Chondrocyte (in vitro differentiated cells): ENCODE measurements at regions not wholly inside any gene's neighbourhood (a gene's known extent, or its start where the extent isn't known, plus 50 kb on each side); places are given as distances from the start of the nearest gene placed in this dataset.

Experiments
- DNase-seq: peaks from one replicate; pipeline ENCODE4 v3.0.0; 2021; ENCODE audit warnings: mixed read lengths, low spot score
- H3K27ac Mint-ChIP-seq: one replicate; pipeline ENCODE4 v1.8.0; 2021; ENCODE audit warnings: mild to moderate bottlenecking, moderate library complexity, mixed read lengths; ENCODE audit not compliant: unreplicated experiment
- H3K27me3 Mint-ChIP-seq: 2 replicates; pipeline ENCODE4 v1.8.0; 2021; ENCODE audit warnings: low read depth, mixed read lengths
- H3K36me3 Mint-ChIP-seq: 2 replicates; pipeline ENCODE4 v1.8.0; 2021; ENCODE audit warnings: low read depth, mixed read lengths
- H3K4me1 Mint-ChIP-seq: 2 replicates; pipeline ENCODE4 v1.8.0; 2021; ENCODE audit warnings: low read depth, mild to moderate bottlenecking, mixed read lengths
- H3K4me3 Mint-ChIP-seq: one replicate; pipeline ENCODE4 v1.8.0; 2021; ENCODE audit warnings: mild to moderate bottlenecking, moderate library complexity, mixed read lengths; ENCODE audit not compliant: unreplicated experiment
- H3K9me3 Mint-ChIP-seq: 2 replicates; pipeline ENCODE4 v1.8.0; 2021; ENCODE audit warnings: low read depth, mixed read lengths
- TF ChIP-seq, protein P1 (sequence below): fragments of 200-600 bp; sonication (generic); IDR thresholded peaks from 2 replicates; pipeline ENCODE4 v1.5.0; 2021; ENCODE audit warnings: antibody characterized with exemption, mild to moderate bottlenecking, moderate library complexity

GRCh38 chr6:81085431-81085790, 667.1 kb downstream of the TENT5A start:
- H3K36me3 Mint-ChIP-seq, result no peaks in the 10 kb centered on the region

DNA sequence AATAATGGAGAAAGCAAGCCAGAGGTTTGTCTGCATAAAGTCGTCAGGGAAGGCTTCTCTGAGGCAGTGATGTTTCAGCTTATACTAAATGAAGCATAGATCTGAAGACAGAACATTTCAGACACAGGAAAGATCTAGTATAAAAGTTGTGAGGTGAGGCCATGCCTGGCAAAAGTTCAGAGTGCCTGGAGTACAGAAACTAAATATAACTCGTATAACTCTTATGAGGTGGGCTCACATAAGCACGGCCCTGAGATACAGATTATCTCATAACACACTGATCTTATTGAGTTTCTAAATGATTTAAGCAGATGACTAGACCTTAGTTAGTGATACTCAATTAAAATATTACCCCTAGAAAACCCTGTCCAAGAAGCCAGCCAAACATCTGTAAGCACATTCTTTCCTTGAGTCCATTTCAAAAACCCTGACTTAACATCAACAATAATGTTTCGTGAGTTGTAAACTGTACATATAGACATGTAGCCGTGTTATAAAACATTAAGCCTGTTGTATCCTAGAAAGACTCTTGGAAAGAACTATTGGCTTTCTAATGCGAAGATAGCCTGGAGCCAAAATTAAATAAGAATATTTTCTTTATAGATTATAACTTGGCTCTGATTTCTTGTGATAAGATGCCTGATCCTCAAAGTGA, 667.6 kb downstream of the TENT5A start:
- Mint-ChIP-seq H3K4me1 (no peaks in the 10 kb centered on the region), H3K27me3 (peaks cover 7% of the 10 kb centered on the region), H3K36me3 (no peaks in the 10 kb centered on the region), H3K9me3 (no peaks in the 10 kb centered on the region), H3K4me3 (no peak overlapping the region), H3K27ac (no peak overlapping the region)
- no peak for DNase-seq
- TF ChIP-seq, protein P1, sequence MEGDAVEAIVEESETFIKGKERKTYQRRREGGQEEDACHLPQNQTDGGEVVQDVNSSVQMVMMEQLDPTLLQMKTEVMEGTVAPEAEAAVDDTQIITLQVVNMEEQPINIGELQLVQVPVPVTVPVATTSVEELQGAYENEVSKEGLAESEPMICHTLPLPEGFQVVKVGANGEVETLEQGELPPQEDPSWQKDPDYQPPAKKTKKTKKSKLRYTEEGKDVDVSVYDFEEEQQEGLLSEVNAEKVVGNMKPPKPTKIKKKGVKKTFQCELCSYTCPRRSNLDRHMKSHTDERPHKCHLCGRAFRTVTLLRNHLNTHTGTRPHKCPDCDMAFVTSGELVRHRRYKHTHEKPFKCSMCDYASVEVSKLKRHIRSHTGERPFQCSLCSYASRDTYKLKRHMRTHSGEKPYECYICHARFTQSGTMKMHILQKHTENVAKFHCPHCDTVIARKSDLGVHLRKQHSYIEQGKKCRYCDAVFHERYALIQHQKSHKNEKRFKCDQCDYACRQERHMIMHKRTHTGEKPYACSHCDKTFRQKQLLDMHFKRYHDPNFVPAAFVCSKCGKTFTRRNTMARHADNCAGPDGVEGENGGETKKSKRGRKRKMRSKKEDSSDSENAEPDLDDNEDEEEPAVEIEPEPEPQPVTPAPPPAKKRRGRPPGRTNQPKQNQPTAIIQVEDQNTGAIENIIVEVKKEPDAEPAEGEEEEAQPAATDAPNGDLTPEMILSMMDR, result no peak

More at GRCh38 chr6:81085431-81085790, 667.1 kb downstream of the TENT5A start:
- no peak for DNase-seq
- TF ChIP-seq, protein P1, result no peak
- no peaks in the 10 kb centered on the region for H3K9me3 Mint-ChIP-seq
- peaks cover 7% of the 10 kb centered on the region for H3K27me3 Mint-ChIP-seq
- no peak overlapping the region for H3K4me3 Mint-ChIP-seq
- no peaks in the 10 kb centered on the region for H3K4me1 Mint-ChIP-seq
- H3K27ac Mint-ChIP-seq, result no peak overlapping the region

DNA sequence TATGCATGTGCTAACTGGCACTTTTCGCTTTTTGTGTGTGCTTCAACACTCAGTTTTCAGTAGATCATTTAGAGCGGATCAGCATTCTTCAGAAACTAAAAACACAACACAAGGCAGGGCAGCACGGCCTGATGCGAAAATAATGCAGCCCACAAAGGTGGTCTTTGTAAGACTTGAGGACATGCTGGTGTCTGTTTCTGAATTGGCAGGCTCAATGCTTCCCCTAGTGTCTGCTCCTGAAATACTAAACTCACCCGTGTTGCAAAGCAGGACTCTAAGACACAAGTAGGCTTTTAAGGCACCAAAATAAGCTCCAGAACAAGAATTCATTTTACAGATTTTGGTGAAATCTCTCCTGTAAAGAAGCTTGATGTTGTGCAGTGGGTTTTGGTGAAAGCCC, 676.5 kb downstream of the TENT5A start:
- Mint-ChIP-seq H3K36me3 (no peaks in the 10 kb centered on the region), H3K9me3 (no peaks in the 10 kb centered on the region), H3K4me3 (no peak overlapping the region), H3K27ac (no peak overlapping the region), H3K4me1 (no peaks in the 10 kb centered on the region), H3K27me3 (peaks cover 4% of the 10 kb centered on the region)
- TF ChIP-seq, protein P1, result peak; percentile 74
- DNase-seq, result no peak

- Mint-ChIP-seq H3K9me3 (no peaks in the 10 kb centered on the region), H3K36me3 (no peaks in the 10 kb centered on the region), H3K4me3 (no peak overlapping the region), H3K4me1 (no peaks in the 10 kb centered on the region), H3K27me3 (peaks cover 4% of the 10 kb centered on the region), H3K27ac (no peak overlapping the region)
- no peak for DNase-seq
- TF ChIP-seq, protein P1, result no peak
Observed at GRCh38 chr6:81073318-81073717, 679.2 kb downstream of the TENT5A start.

GRCh38 chr6:81071121-81071520, 681.4 kb downstream of the TENT5A start:
- H3K4me1 Mint-ChIP-seq, result no peaks in the 10 kb centered on the region
- H3K36me3 Mint-ChIP-seq, result no peaks in the 10 kb centered on the region
- TF ChIP-seq, protein P1, result no peak
- H3K27ac Mint-ChIP-seq, result no peak overlapping the region
- H3K9me3 Mint-ChIP-seq, result no peaks in the 10 kb centered on the region
- H3K4me3 Mint-ChIP-seq, result no peak overlapping the region
- no peak for DNase-seq
- H3K27me3 Mint-ChIP-seq, result peaks cover 4% of the 10 kb centered on the region
